H1 (cell line): ENCODE measurements at regions not wholly inside any gene's neighbourhood (a gene's known extent, or its start where the extent isn't known, plus 50 kb on each side); places are given as distances from the start of the nearest gene placed in this dataset.

ENCODE experiments used
- CTCF ChIA-PET: fragments of 300-600 bp; sonication (Branson Sonifier 250); formaldehyde crosslinking; loops from one replicate; lab custom pipeline; 2021; ENCODE audit not compliant: partially characterized antibody; lab: Charles Lee
- POLR2A ChIA-PET: fragments of 300-600 bp; sonication (Branson Sonifier 250); formaldehyde crosslinking; loops from one replicate; lab custom pipeline; 2021; ENCODE audit warnings: inconsistent platforms; ENCODE audit not compliant: partially characterized antibody; lab: Charles Lee
- DNase-seq, 2 experiments: peaks; one replicate each; pipeline versions ENCODE4 v3.0.0 to v3.0.0-alpha.2; 2010 to 2022; ENCODE audit warnings: low spot score in 2 of 2, low read depth in 1 of 2, mixed read lengths in 1 of 2
- FAIRE-seq: peaks from 2 replicates; lab custom pipeline; 2011; peaks lifted over from hg19 to GRCh38; lab: Jason Lieb, UNC
- H2AFZ ChIP-seq: 2 replicates; pipeline ENCODE4 v1.8.1; 2012; ENCODE audit warnings: low read length, inconsistent platforms
- H2AK5ac ChIP-seq: 2 replicates; pipeline ENCODE4 v1.6.1; 2013; ENCODE audit warnings: low read depth, low read length
- H2BK120ac ChIP-seq: replicated peaks from 2 replicates; pipeline ENCODE3; 2013; ENCODE audit warnings: low read depth, low read length, inconsistent platforms
- H2BK12ac ChIP-seq: 2 replicates; pipeline ENCODE4 v1.6.1; 2013; ENCODE audit warnings: low read depth, low read length
- H2BK15ac ChIP-seq: 2 replicates; pipeline ENCODE4 v1.6.1; 2013; ENCODE audit warnings: low read length
- H2BK20ac ChIP-seq: 2 replicates; pipeline ENCODE4 v1.6.1; 2013; ENCODE audit warnings: low read length
- H2BK5ac ChIP-seq: 2 replicates; pipeline ENCODE4 v1.6.1; 2013; ENCODE audit warnings: low read depth, low read length
- H3K14ac ChIP-seq: 2 replicates; pipeline ENCODE4 v1.6.1; 2013; ENCODE audit warnings: inconsistent platforms; ENCODE audit not compliant: insufficient read length
- H3K18ac ChIP-seq: 2 replicates; pipeline ENCODE4 v1.6.1; 2013; ENCODE audit warnings: low read length; ENCODE audit errors: extremely low read depth
- H3K23ac ChIP-seq: 2 replicates; pipeline ENCODE4 v1.6.1; 2013; ENCODE audit warnings: inconsistent platforms; ENCODE audit not compliant: insufficient read length
- H3K23me2 ChIP-seq: 2 replicates; pipeline ENCODE4 v1.6.1; 2013; ENCODE audit warnings: low read depth, low read length
- H3K27ac ChIP-seq: 2 replicates; pipeline ENCODE4 v1.6.1; 2011; ENCODE audit warnings: low read depth, low read length, inconsistent platforms
- H3K27me3 ChIP-seq, 4 experiments: replicated peaks in 1 of 4; 1 replicate in 1 of 4; 2 replicates in 3 of 4; pipeline versions ENCODE4 v1.6.1 to v1.8.1; 2011 to 2013; ENCODE audit warnings: low read length in 3 of 4, mild to moderate bottlenecking in 3 of 4, inconsistent platforms in 2 of 4, mixed read lengths in 2 of 4, moderate library complexity in 1 of 4; ENCODE audit not compliant: control insufficient read depth in 3 of 4, insufficient read depth in 3 of 4; ENCODE audit errors: extremely low read depth in 1 of 4
- H3K36me3 ChIP-seq, 4 experiments: 2 replicates each; pipeline versions ENCODE4 v1.6.1 to v1.8.1; 2011 to 2013; ENCODE audit warnings: mild to moderate bottlenecking in 4 of 4, low read length in 3 of 4, moderate library complexity in 2 of 4, control low read depth in 1 of 4, inconsistent platforms in 1 of 4; ENCODE audit not compliant: insufficient read depth in 4 of 4, control insufficient read depth in 2 of 4
- H3K4ac ChIP-seq: replicated peaks from 2 replicates; pipeline ENCODE3; 2013; ENCODE audit warnings: low read length, low read depth, mixed read lengths, inconsistent platforms; ENCODE audit not compliant: insufficient read length
- H3K4me1 ChIP-seq, 4 experiments: replicated peaks in 1 of 4; 1 replicate in 1 of 4; 2 replicates in 3 of 4; pipeline versions ENCODE4 v1.6.1 to v1.8.1; 2011 to 2013; ENCODE audit warnings: low read length in 3 of 4, inconsistent platforms in 2 of 4, mixed read lengths in 1 of 4; ENCODE audit not compliant: insufficient read depth in 4 of 4, control insufficient read depth in 3 of 4
- H3K4me2 ChIP-seq, 2 experiments: 2 replicates each; pipeline versions ENCODE4 v1.6.1 to v1.8.1; 2011 to 2013; ENCODE audit warnings: low read depth in 2 of 2, low read length in 2 of 2, control low read depth in 1 of 2, inconsistent platforms in 1 of 2, mild to moderate bottlenecking in 1 of 2; ENCODE audit not compliant: insufficient read depth in 1 of 2
- H3K4me3 ChIP-seq, 4 experiments: fragments of 200-600, 300-600 bp in 1 of 4; sonication (generic), shearing (Covaris generic), sonication (Bioruptor Twin) in 1 of 4; 2 replicates each; pipeline versions ENCODE4 v1.5.1 to v1.8.1; 2011 to 2016; ENCODE audit warnings: low read length in 4 of 4, low read depth in 3 of 4, control low read depth in 2 of 4, inconsistent platforms in 2 of 4, mild to moderate bottlenecking in 2 of 4, mixed read lengths in 1 of 4, moderate library complexity in 1 of 4; ENCODE audit not compliant: insufficient read depth in 2 of 4; ENCODE audit errors: extremely low read depth in 1 of 4
- H3K56ac ChIP-seq: replicated peaks from 2 replicates; pipeline ENCODE3; 2013; ENCODE audit warnings: low read depth, mild to moderate bottlenecking, mixed read lengths, low read length, inconsistent platforms; ENCODE audit not compliant: insufficient read length
- H3K79me1 ChIP-seq: 2 replicates; pipeline ENCODE4 v1.6.1; 2013; ENCODE audit warnings: low read depth, low read length, control low read depth
- H3K79me2 ChIP-seq, 2 experiments: 2 replicates each; pipeline versions ENCODE4 v1.6.1 to v1.8.1; 2012 to 2013; ENCODE audit warnings: low read length in 2 of 2, mild to moderate bottlenecking in 2 of 2, inconsistent platforms in 1 of 2; ENCODE audit not compliant: insufficient read depth in 2 of 2, control insufficient read depth in 1 of 2
- H3K9ac ChIP-seq, 4 experiments: replicated peaks in 1 of 4; 1 replicate in 1 of 4; 2 replicates in 3 of 4; pipeline versions ENCODE4 v1.6.1 to v1.8.1; 2011 to 2013; ENCODE audit warnings: low read depth in 3 of 4, low read length in 3 of 4, control low read depth in 2 of 4, mild to moderate bottlenecking in 2 of 4, moderate library complexity in 2 of 4, inconsistent platforms in 1 of 4; ENCODE audit errors: extremely low read depth in 1 of 4
- H3K9me3 ChIP-seq, 2 experiments: 2 replicates each; pipeline versions ENCODE4 v1.6.1 to v1.8.1; 2012 to 2013; ENCODE audit warnings: mild to moderate bottlenecking in 2 of 2, moderate library complexity in 2 of 2, control low read depth in 1 of 2, inconsistent platforms in 1 of 2, low read depth in 1 of 2, low read length in 1 of 2, mixed read lengths in 1 of 2; ENCODE audit not compliant: insufficient read depth in 2 of 2
- H4K20me1 ChIP-seq, 2 experiments: replicated peaks in 1 of 2; 2 replicates each; pipeline versions ENCODE3 to v1.8.1; 2011 to 2013; ENCODE audit warnings: inconsistent platforms in 2 of 2, low read length in 2 of 2, mild to moderate bottlenecking in 1 of 2; ENCODE audit not compliant: insufficient read depth in 2 of 2, control insufficient read depth in 1 of 2
- H4K5ac ChIP-seq: 2 replicates; pipeline ENCODE4 v1.6.1; 2013; ENCODE audit warnings: low read length, low read depth, mixed read lengths, inconsistent platforms; ENCODE audit not compliant: insufficient read length
- H4K8ac ChIP-seq: 2 replicates; pipeline ENCODE4 v1.8.0; 2013; ENCODE audit warnings: mild to moderate bottlenecking, moderate library complexity, low read length, inconsistent platforms; ENCODE audit not compliant: insufficient read depth; ENCODE audit errors: extremely low read depth
- H4K91ac ChIP-seq: replicated peaks from 2 replicates; pipeline ENCODE3; 2013; ENCODE audit warnings: low read length, mixed read lengths, inconsistent platforms; ENCODE audit not compliant: insufficient read length
- ATF3 ChIP-seq: IDR thresholded peaks from 2 replicates; pipeline ENCODE4 v1.6.1; 2011; ENCODE audit warnings: low read depth, mild to moderate bottlenecking, low read length; ENCODE audit not compliant: insufficient read depth
- BACH1 ChIP-seq: IDR thresholded peaks from 2 replicates; pipeline ENCODE4 v1.6.1; 2012; ENCODE audit warnings: low read length, improper control_type of control experiment
- BRCA1 ChIP-seq: IDR thresholded peaks from 2 replicates; pipeline ENCODE4 v1.6.1; 2012; ENCODE audit warnings: low read depth, low read length, improper control_type of control experiment
- CHD2 ChIP-seq: IDR thresholded peaks from 2 replicates; pipeline ENCODE4 v1.6.1; 2012; ENCODE audit warnings: low read length, improper control_type of control experiment
- GTF2F1 ChIP-seq: IDR thresholded peaks from 2 replicates; pipeline ENCODE4 v1.6.1; 2012; ENCODE audit warnings: low read depth, low read length, improper control_type of control experiment, borderline replicate concordance
- KDM4A ChIP-seq: IDR thresholded peaks from one replicate; pipeline ENCODE4 v1.7.1; 2012; ENCODE audit warnings: low read depth, mild to moderate bottlenecking, moderate library complexity, low read length, inconsistent platforms; ENCODE audit not compliant: severe bottlenecking
- MAX ChIP-seq: IDR thresholded peaks from 2 replicates; pipeline ENCODE4 v1.6.1; 2012; ENCODE audit warnings: inconsistent platforms
- POLR2A ChIP-seq, 2 experiments: IDR thresholded peaks; 1 replicate in 1 of 2; 2 replicates in 1 of 2; pipeline ENCODE4 v1.6.1; 2011; ENCODE audit warnings: low read depth in 2 of 2, low read length in 2 of 2, mild to moderate bottlenecking in 2 of 2; ENCODE audit errors: control extremely low read depth in 1 of 2
- RAD21 ChIP-seq, 2 experiments: IDR thresholded peaks in 1 of 2; conservative IDR thresholded peaks in 1 of 2; 2 replicates each; pipeline ENCODE4 v1.6.1; 2011; ENCODE audit warnings: low read depth in 2 of 2, low read length in 2 of 2, improper control_type of control experiment in 1 of 2, inconsistent platforms in 1 of 2, mild to moderate bottlenecking in 1 of 2, moderate library complexity in 1 of 2
- SP2 ChIP-seq: IDR thresholded peaks from 2 replicates; pipeline ENCODE4 v1.6.1; 2012; ENCODE audit warnings: mild to moderate bottlenecking, low read length, inconsistent platforms
- SP4 ChIP-seq: IDR thresholded peaks from 2 replicates; pipeline ENCODE4 v1.6.1; 2012; ENCODE audit warnings: low read length, inconsistent platforms
- SRF ChIP-seq: IDR thresholded peaks from 2 replicates; pipeline ENCODE4 v1.6.1; 2011; ENCODE audit warnings: mild to moderate bottlenecking, low read depth, low read length, moderate library complexity
- TAF7 ChIP-seq: optimal IDR thresholded peaks from 2 replicates; pipeline ENCODE3; 2011; ENCODE audit warnings: low read depth, mild to moderate bottlenecking, inconsistent platforms, low read length, moderate library complexity, borderline replicate concordance
- TEAD4 ChIP-seq: IDR thresholded peaks from 2 replicates; pipeline ENCODE4 v1.6.1; 2012; ENCODE audit warnings: low read depth, low read length, inconsistent platforms, mixed read lengths
- WGBS, 2 experiments: shearing (Covaris generic) in 1 of 2; methylation state at CpG; one replicate each; pipeline versions ENCODE4 v1.1.6 to v1.1.7; 2013 to 2015; ENCODE audit warnings: low lambda C conversion rate in 2 of 2, mixed read lengths in 2 of 2, inconsistent platforms in 1 of 2, low coverage in 1 of 2, missing lambda C conversion rate in 1 of 2; ENCODE audit not compliant: insufficient replicate concordance in 2 of 2, insufficient coverage in 1 of 2, insufficient read length in 1 of 2; ENCODE audit errors: extremely low coverage in 1 of 2, missing lambda C conversion rate in 1 of 2; 5-methylcytosine and 5-hydroxymethylcytosine counted together

- Histone ChIP-seq H3K23ac (no peak overlapping the region), H3K56ac (no peak overlapping the region), H3K23me2 (no peaks in the 10 kb centered on the region), H2AK5ac (no peak overlapping the region), H2BK15ac (no peak overlapping the region), H3K14ac (no peak overlapping the region), H4K91ac (no peak overlapping the region), H2BK12ac (no peak overlapping the region), H3K9me3 (no peaks in the 10 kb centered on the region), H3K79me2 (no peaks in the 10 kb centered on the region), H2BK20ac (no peak overlapping the region), H3K4ac (no peak overlapping the region), H3K4me3 (no peak overlapping the region), H3K4me1 (no peaks in the 10 kb centered on the region), H3K4me2 (no peak overlapping the region), H2BK5ac (no peak overlapping the region), H3K36me3 (no peaks in the 10 kb centered on the region), H4K5ac (no peak overlapping the region), H3K27me3 (no peaks in the 10 kb centered on the region), H3K79me1 (no peaks in the 10 kb centered on the region), H4K20me1 (no peaks in the 10 kb centered on the region), H2BK120ac (no peak overlapping the region), H2AFZ (no peak overlapping the region), H3K18ac (no peak overlapping the region), H3K9ac (no peak overlapping the region), H4K8ac (no peak overlapping the region), H3K27ac (no peak overlapping the region)
- CTCF ChIA-PET: no interaction called here
- POLR2A ChIA-PET: no interaction called here
- 89% methylated on average over 2 of the region's 2 CpGs; no CpG with 5 or more reads in 1 of the 2 experiments for WGBS, 2 experiments
- TF ChIP-seq ATF3 (no peak), RAD21 (IDR thresholded peaks at IDR 0.05 in 1 of 2, conservative IDR thresholded peaks at IDR 0.05 in 1 of 2; ENCODE audit: low read depth in 2 of 2, low read length in 2 of 2) (no peak), POLR2A (IDR thresholded peaks at IDR 0.05; ENCODE audit: control extremely low read depth in 1 of 2, low read depth in 2 of 2, low read length in 2 of 2) (no peak), KDM4A (no peak), SRF (no peak), MAX (no peak), SP4 (no peak), BACH1 (no peak), SP2 (no peak), BRCA1 (no peak), TAF7 (no peak), GTF2F1 (no peak), CHD2 (no peak), TEAD4 (no peak)
- DNase-seq (no peak), FAIRE-seq (no peak)
These were observed 715.3 kb upstream of the CXADR start for GRCh38 chr21:16797540-16797939.
